T-helper 1 cell treated with Interleukin-12 subunit alpha and Interleukin-12 subunit beta and Interleukin-4 antibody, amounts not matched to agents 30 μg/mL and 1 μg/mL, for 36 hours (primary cell): ENCODE measurements at regions not wholly inside any gene's neighbourhood (a gene's known extent, or its start where the extent isn't known, plus 50 kb on each side); places are given as distances from the start of the nearest gene placed in this dataset.
A peak's percentile ranks its signal among the peaks of the same experiment; 100 is the strongest.

Experiments used
- H3K27ac Mint-ChIP-seq: one replicate; pipeline ENCODE4 v1.8.0; 2021; ENCODE audit warnings: mild to moderate bottlenecking, mixed read lengths
- H3K27me3 Mint-ChIP-seq: one replicate; pipeline ENCODE4 v1.8.0; 2021; ENCODE audit warnings: low read depth, mixed read lengths
- H3K36me3 Mint-ChIP-seq: one replicate; pipeline ENCODE4 v1.8.0; 2021; ENCODE audit warnings: low read depth, mixed read lengths
- H3K4me1 Mint-ChIP-seq: one replicate; pipeline ENCODE4 v1.8.0; 2021; ENCODE audit warnings: low read depth, mixed read lengths
- H3K4me3 Mint-ChIP-seq: one replicate; pipeline ENCODE4 v1.8.0; 2021; ENCODE audit warnings: mild to moderate bottlenecking, moderate library complexity, mixed read lengths
- H3K9me3 Mint-ChIP-seq: one replicate; pipeline ENCODE4 v1.8.0; 2021; ENCODE audit warnings: mixed read lengths

DNA sequence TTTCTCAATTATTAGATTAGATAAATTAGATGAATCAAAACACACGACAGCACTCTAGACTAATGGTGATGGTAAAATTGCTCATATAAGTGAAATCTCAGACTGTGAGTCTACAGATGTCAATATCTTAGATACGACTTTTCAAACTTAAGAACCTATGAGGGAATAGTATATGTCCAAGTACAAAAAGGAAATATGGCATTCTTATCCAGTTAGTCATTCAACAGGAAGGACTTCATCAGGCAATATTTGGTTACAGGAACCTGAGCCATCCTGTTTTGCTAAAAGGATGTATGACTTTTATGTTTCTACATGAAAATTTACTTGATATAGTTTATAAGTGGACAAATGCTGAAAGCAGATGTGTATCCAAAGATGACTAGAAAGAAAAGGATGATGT lies 107.0 kb downstream of the CT47B1 start:
- Mint-ChIP-seq H3K27me3 (no peaks in the 10 kb centered on the region), H3K36me3 (no peaks in the 10 kb centered on the region), H3K4me3 (no peak overlapping the region), H3K4me1 (peaks cover 2% of the 10 kb centered on the region), H3K27ac (no peak overlapping the region), H3K9me3 (no peaks in the 10 kb centered on the region)

DNA sequence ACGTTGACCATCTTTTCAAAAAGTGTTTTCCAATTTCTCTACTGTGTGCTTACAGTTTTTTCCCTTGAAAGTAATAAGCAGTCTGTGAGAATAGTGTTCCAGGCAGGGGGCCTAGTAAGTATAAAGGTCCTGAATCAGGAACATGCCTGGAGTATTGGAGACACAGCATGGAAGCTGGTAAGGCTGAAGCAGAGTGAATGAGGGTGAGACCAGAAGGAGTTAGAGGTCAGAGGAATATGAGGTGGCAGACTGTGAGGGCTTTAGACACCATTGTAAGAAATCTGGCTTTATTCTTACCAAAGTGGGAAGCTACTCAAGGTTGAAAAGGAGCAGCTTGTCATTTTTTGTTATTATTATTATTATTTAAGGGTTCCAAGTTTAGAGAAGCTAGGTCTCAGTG lies 107.4 kb downstream of the CT47B1 start:
- Mint-ChIP-seq H3K4me3 (no peak overlapping the region), H3K27me3 (no peaks in the 10 kb centered on the region), H3K9me3 (no peaks in the 10 kb centered on the region), H3K36me3 (no peaks in the 10 kb centered on the region), H3K4me1 (no peaks in the 10 kb centered on the region), H3K27ac (no peak overlapping the region)

GRCh38 chrX:120763269-120763668 lies 112.4 kb downstream of the CT47B1 start:
- Mint-ChIP-seq H3K36me3 (no peaks in the 10 kb centered on the region), H3K9me3 (no peaks in the 10 kb centered on the region), H3K4me3 (no peak overlapping the region), H3K27ac (no peak overlapping the region), H3K27me3 (no peaks in the 10 kb centered on the region), H3K4me1 (peaks cover 6% of the 10 kb centered on the region)

DNA sequence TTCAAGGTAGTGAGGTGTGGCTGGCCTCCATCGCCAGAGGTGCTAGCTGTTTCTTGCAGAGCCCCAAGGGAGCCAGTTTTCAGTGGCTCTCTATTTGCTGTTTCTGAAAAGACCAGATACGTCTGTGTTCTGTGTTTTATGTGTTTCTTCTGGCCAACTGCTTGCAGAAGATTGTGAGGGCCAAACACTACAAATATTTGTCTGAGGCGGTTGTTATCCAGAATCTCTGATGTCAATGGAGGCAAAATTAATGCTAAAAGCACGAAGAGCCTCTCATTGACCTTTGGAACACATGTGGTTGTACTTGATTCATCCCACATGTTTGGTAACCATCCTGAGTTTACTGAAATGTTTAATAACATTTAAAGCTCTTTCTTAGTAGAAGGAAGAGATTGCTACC lies 113.9 kb downstream of the CT47B1 start:
- Mint-ChIP-seq H3K27me3 (no peaks in the 10 kb centered on the region), H3K4me3 (no peak overlapping the region), H3K27ac (no peak overlapping the region), H3K4me1 (peaks cover 6% of the 10 kb centered on the region), H3K9me3 (no peaks in the 10 kb centered on the region), H3K36me3 (no peaks in the 10 kb centered on the region)

DNA sequence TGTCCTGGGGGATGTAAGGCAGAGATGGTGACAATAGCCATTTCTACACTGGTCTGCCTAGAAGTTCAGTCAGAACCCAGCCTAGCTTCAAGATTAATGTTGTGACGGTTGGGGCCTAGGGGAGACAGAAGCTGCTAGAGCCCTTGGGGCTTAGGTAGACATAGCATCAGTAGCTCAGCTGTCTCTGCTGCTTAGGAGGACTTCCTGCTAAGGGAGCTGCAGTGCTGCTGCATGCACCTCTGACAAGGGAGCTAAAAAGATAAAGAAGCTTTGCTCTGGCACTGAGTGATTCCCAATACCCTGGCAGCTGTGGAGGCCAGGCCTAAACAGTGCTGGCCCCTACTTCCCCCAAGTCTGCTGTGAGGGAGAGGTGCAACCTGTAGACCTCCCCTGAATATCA lies 116.0 kb downstream of the CT47B1 start:
- H3K27ac Mint-ChIP-seq = peak overlapping the region; percentile 24
- H3K4me1 Mint-ChIP-seq = peaks cover 15% of the 10 kb centered on the region
- no peak overlapping the region for H3K4me3 Mint-ChIP-seq

GRCh38 chrX:120755066-120755846 lies 120.4 kb downstream of the CT47B1 start:
- Mint-ChIP-seq H3K4me1 (peaks cover 33% of the 10 kb centered on the region), H3K4me3 (no peak overlapping the region), H3K27ac (peak overlapping the region; percentile 50), H3K9me3 (no peaks in the 10 kb centered on the region), H3K27me3 (no peaks in the 10 kb centered on the region), H3K36me3 (peaks cover 5% of the 10 kb centered on the region)

More for the DNA sequence above, 116.0 kb downstream of the CT47B1 start:
- peaks cover 3% of the 10 kb centered on the region for H3K36me3 Mint-ChIP-seq
- no peaks in the 10 kb centered on the region for H3K9me3 Mint-ChIP-seq
- no peaks in the 10 kb centered on the region for H3K27me3 Mint-ChIP-seq

DNA sequence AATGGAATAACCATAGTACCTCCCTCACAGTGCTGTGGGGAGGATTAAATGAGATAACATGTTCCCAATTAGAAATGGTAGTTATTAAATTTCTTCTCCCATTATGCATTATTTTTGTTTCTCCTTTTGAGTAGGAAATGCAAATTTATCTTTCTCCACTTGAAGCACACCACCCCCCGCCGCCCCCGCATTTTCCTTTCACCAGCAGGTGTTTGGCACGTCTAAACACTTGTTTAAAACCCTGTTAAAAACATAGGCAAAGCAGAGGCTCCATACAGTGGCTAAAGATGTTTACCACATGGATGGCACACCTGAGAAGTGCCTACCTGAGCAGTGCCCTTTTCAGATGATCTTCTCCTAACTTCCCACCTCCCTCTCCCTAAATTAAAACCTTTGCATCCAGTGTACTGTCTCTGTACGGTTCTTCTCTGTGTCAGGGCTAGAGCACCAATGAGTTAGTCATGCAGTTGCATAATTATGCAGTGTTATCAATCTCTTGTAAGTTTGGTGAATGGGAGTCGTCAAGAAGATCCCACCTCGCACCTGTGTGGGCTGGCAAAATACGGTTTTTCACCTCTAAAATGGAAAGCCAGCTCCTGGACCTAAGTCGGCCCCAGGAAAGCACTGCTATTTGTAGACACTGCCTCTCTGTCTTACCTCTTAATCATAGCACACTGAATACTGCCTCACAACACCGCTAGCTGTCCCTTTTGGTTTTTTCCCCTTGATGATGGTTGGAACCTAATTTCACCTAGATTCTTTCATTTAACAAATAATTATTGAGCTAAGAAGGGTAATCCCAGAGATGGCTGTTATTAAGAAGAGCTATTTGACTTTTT lies 122.0 kb downstream of the CT47B1 start:
- H3K36me3 Mint-ChIP-seq = peaks cover 5% of the 10 kb centered on the region
- H3K9me3 Mint-ChIP-seq = no peaks in the 10 kb centered on the region
- H3K4me1 Mint-ChIP-seq = peaks cover 31% of the 10 kb centered on the region
- peak overlapping the region; percentile 26 for H3K4me3 Mint-ChIP-seq
- no peaks in the 10 kb centered on the region for H3K27me3 Mint-ChIP-seq
- peak overlapping the region; percentile 42 for H3K27ac Mint-ChIP-seq

DNA sequence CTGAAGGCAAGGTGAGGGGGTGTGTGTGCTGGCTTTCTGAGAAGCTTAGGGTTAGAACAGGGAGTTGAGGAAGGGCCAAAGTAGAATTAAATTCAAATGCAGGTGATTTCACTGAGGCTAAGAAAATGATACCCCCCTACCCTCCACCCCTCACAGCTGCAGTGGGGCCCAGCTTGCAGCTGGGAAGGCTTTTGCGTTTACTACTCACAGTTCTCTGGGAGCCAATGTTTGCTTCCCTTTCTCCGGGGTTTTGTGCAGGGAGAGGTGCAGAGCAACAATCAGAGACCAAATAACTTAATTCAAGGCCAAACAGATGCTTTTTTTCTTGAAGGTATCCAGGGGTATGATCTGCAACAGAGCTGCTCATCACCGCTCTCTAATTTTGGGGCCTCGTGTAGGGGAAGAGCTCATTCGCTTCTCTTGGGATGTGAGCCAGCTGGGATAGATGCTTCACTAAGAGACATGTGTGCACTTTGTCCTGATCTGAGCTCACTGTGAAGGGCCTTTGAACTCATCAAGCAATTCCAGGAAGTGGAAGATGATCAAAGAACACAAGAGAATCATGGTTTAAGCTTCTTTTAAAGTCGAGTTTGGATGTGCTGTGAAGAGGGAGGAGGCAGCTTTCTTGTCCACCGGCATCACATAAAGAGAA lies 122.7 kb upstream of the C1GALT1C1 start:
- H3K27ac Mint-ChIP-seq = peak overlapping the region; percentile 15
- no peaks in the 10 kb centered on the region for H3K27me3 Mint-ChIP-seq
- H3K4me1 Mint-ChIP-seq = peaks cover 31% of the 10 kb centered on the region
- H3K36me3 Mint-ChIP-seq = peaks cover 5% of the 10 kb centered on the region
- no peaks in the 10 kb centered on the region for H3K9me3 Mint-ChIP-seq
- no peak overlapping the region for H3K4me3 Mint-ChIP-seq

GRCh38 chrX:120751683-120752082 lies 121.8 kb upstream of the C1GALT1C1 start:
- no peaks in the 10 kb centered on the region for H3K9me3 Mint-ChIP-seq
- H3K4me1 Mint-ChIP-seq = peaks cover 31% of the 10 kb centered on the region
- no peak overlapping the region for H3K27ac Mint-ChIP-seq
- H3K27me3 Mint-ChIP-seq = no peaks in the 10 kb centered on the region
- H3K4me3 Mint-ChIP-seq = no peak overlapping the region
- peaks cover 5% of the 10 kb centered on the region for H3K36me3 Mint-ChIP-seq

- Mint-ChIP-seq H3K4me1 (peaks cover 29% of the 10 kb centered on the region), H3K27ac (no peak overlapping the region), H3K27me3 (no peaks in the 10 kb centered on the region), H3K4me3 (no peak overlapping the region), H3K9me3 (peaks cover 8% of the 10 kb centered on the region), H3K36me3 (peaks cover 5% of the 10 kb centered on the region)
Observed at GRCh38 chrX:120750381-120750780, 120.5 kb upstream of the C1GALT1C1 start.

GRCh38 chrX:120749141-120749846 lies 119.4 kb upstream of the C1GALT1C1 start:
- H3K4me3 Mint-ChIP-seq = no peak overlapping the region
- H3K36me3 Mint-ChIP-seq = no peaks in the 10 kb centered on the region
- H3K9me3 Mint-ChIP-seq = peaks cover 18% of the 10 kb centered on the region
- H3K27ac Mint-ChIP-seq = no peak overlapping the region
- H3K27me3 Mint-ChIP-seq = no peaks in the 10 kb centered on the region
- H3K4me1 Mint-ChIP-seq = peaks cover 19% of the 10 kb centered on the region

- H3K4me3 Mint-ChIP-seq = no peak overlapping the region
- H3K4me1 Mint-ChIP-seq = peaks cover 4% of the 10 kb centered on the region
- H3K36me3 Mint-ChIP-seq = no peaks in the 10 kb centered on the region
- no peak overlapping the region for H3K27ac Mint-ChIP-seq
- H3K9me3 Mint-ChIP-seq = peaks cover 18% of the 10 kb centered on the region
- no peaks in the 10 kb centered on the region for H3K27me3 Mint-ChIP-seq
Observed at GRCh38 chrX:120746153-120746552, 116.3 kb upstream of the C1GALT1C1 start.

DNA sequence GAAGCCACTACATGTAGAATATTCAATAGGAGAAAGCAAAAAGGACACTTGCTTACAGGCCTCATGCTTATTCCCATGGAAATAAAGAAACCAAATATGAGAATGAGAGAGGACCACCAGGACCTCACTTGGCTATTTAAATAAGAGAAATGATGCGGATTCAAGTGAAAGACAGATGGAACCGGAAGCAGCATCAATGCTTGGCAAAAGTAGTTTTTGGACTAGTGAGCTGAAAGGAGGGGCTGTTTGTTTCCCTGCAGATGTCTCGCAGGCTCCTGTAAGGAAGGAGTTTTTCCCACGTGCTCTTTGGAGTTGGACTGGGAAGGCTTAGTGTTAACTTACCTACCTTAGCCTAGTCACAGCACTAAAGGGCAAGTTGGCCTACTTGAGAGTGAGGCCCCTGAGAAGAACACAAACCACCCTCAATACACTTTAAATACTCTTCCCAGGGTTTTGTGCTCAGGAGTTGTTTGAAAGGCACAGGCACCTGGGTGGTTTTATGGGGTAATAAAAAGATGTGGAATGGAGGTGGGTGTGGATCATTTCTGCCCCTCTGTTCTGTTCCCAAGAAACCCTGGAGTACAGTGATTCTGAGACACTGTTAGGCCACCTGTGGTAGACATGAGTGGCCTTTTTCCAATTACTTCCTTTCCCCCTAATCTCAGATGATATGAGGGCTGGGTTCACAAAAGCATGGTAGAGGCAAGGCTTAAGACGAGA lies 113.3 kb upstream of the C1GALT1C1 start:
- Mint-ChIP-seq H3K4me3 (no peak overlapping the region), H3K27me3 (no peaks in the 10 kb centered on the region), H3K4me1 (peaks cover 3% of the 10 kb centered on the region), H3K27ac (no peak overlapping the region), H3K36me3 (no peaks in the 10 kb centered on the region), H3K9me3 (peaks cover 18% of the 10 kb centered on the region)

DNA sequence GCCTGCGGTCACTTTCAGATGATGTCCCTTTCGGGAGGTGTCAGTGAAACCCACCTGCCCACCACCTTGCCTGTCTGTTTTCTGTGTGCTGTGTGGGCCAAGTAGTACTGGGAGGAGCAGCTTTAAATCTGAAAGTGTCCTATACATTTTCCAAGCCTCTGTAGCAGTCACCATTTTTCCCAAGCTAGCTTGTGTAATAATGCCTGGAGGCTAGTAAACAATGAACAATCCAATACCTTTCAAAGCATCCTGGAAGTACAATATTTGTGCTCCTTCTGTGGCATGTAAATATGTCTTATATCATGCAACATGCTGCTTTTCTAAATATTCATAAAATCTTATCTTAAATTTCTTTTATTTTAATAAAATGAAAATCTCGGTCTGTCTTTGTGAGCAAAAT lies 111.6 kb upstream of the C1GALT1C1 start:
- Mint-ChIP-seq H3K27me3 (no peaks in the 10 kb centered on the region), H3K36me3 (no peaks in the 10 kb centered on the region), H3K27ac (no peak overlapping the region), H3K4me1 (peaks cover 8% of the 10 kb centered on the region), H3K4me3 (no peak overlapping the region), H3K9me3 (peaks cover 18% of the 10 kb centered on the region)
